GM12878 (cell line): ENCODE measurements at regions not wholly inside any gene's neighbourhood (a gene's known extent, or its start where the extent isn't known, plus 50 kb on each side); places are given as distances from the start of the nearest gene placed in this dataset.

Source experiments
- ATAC-seq: fragments of 200-7000 bp; cut with Tn5 transposase; 3 replicates; pipeline ENCODE4 v1.9.1; 2020; ENCODE audit warnings: mild to moderate bottlenecking, moderate library complexity
- BruUV-seq: library from RNA; stranded (reverse); fragments of 400-500 nt; replicated peaks from 2 replicates; lab custom pipeline; 2021; lab: Mats Ljungman, UMichigan
- CTCF ChIA-PET: fragments of 300-600 bp; sonication (Branson Sonifier 250); formaldehyde crosslinking; extraction: SDS; loops from one replicate; lab custom pipeline; 2021; ENCODE audit warnings: inconsistent platforms; lab: Yijun Ruan, JAX
- POLR2A ChIA-PET: fragments of 350-600 bp; formaldehyde crosslinking; extraction: SDS; loops from one replicate; lab custom pipeline; 2021; ENCODE audit warnings: inconsistent platforms; lab: Charles Lee
- RAD21 ChIA-PET: fragments of 300-600 bp; sonication (Branson Sonifier 250); formaldehyde crosslinking; loops from one replicate; lab custom pipeline; 2023; ENCODE audit warnings: antibody characterized with exemption; ENCODE audit not compliant: unreplicated experiment; lab: Charles Lee
- SMC1A ChIA-PET: fragments of 300-600 bp; sonication (Branson Sonifier 250); formaldehyde crosslinking; loops from one replicate; lab custom pipeline; 2023; ENCODE audit not compliant: unreplicated experiment, uncharacterized antibody; lab: Charles Lee
- DNase-seq: peaks from one replicate; pipeline ENCODE4 v3.0.0-alpha.2; 2011; ENCODE audit warnings: low read depth, low spot score
- FAIRE-seq: peaks from 3 replicates; lab custom pipeline; 2011; peaks lifted over from hg19 to GRCh38; lab: Jason Lieb, UNC
- H2AFZ ChIP-seq: 2 replicates; pipeline ENCODE4 v1.6.0; 2011; ENCODE audit warnings: low read depth, low read length, control low read depth; ENCODE audit not compliant: control insufficient read depth
- H3K27ac ChIP-seq: 2 replicates; pipeline ENCODE4 v1.5.1; 2011; ENCODE audit warnings: control low read depth; ENCODE audit not compliant: control insufficient read depth, insufficient read depth
- H3K27me3 ChIP-seq, 2 experiments: replicated peaks in 1 of 2; 2 replicates each; pipeline versions ENCODE4 v1.6.0 to v1.6.1; 2011; ENCODE audit warnings: low read length in 1 of 2; ENCODE audit not compliant: control insufficient read depth in 2 of 2, insufficient read depth in 2 of 2
- H3K36me3 ChIP-seq, 2 experiments: 2 replicates each; pipeline ENCODE4 v1.5.1; 2011; ENCODE audit warnings: low read length in 1 of 2; ENCODE audit not compliant: control insufficient read depth in 2 of 2, insufficient read depth in 2 of 2
- H3K4me1 ChIP-seq: 2 replicates; pipeline ENCODE4 v1.6.1; 2011; ENCODE audit warnings: mild to moderate bottlenecking, low read length, moderate library complexity, mixed read lengths; ENCODE audit not compliant: control insufficient read depth, insufficient read depth
- H3K4me2 ChIP-seq: 2 replicates; pipeline ENCODE4 v1.6.0; 2011; ENCODE audit warnings: control low read depth; ENCODE audit not compliant: control insufficient read depth, insufficient read depth
- H3K4me3 ChIP-seq: fragments of 200-600 bp; sonication (generic); 2 replicates; pipeline ENCODE4 v1.5.1; 2016
- H3K79me2 ChIP-seq: 2 replicates; pipeline ENCODE4 v1.6.0; 2011; ENCODE audit warnings: low read length; ENCODE audit not compliant: control insufficient read depth, insufficient read depth
- H3K9ac ChIP-seq: 2 replicates; pipeline ENCODE4 v1.8.0; 2011; ENCODE audit warnings: low read length, control low read depth, mixed read lengths; ENCODE audit not compliant: control insufficient read depth, insufficient read depth
- H3K9me3 ChIP-seq: replicated peaks from 3 replicates; pipeline ENCODE4 v1.5.1; 2011; ENCODE audit warnings: mild to moderate bottlenecking, low read length; ENCODE audit not compliant: control insufficient read depth, insufficient read depth
- H4K20me1 ChIP-seq: 2 replicates; pipeline ENCODE4 v1.6.0; 2011; ENCODE audit not compliant: control insufficient read depth, insufficient read depth
- CTCF ChIP-seq, 3 experiments: IDR thresholded peaks in 2 of 3; conservative IDR thresholded peaks in 1 of 3; 2 replicates each; pipeline ENCODE4 v1.5.1; 2011; ENCODE audit warnings: low read depth in 3 of 3, low read length in 3 of 3, mild to moderate bottlenecking in 3 of 3, control low read depth in 2 of 3, moderate library complexity in 2 of 3, inconsistent platforms in 1 of 3, mixed read lengths in 1 of 3; ENCODE audit not compliant: control insufficient read depth in 2 of 3, insufficient read depth in 1 of 3; ENCODE audit errors: extremely low read depth in 1 of 3
- CUX1 ChIP-seq: IDR thresholded peaks from 2 replicates; pipeline ENCODE4 v1.6.1; 2012; ENCODE audit warnings: improper control_type of control experiment, low read depth, low read length; ENCODE audit not compliant: insufficient replicate concordance
- ELK1 ChIP-seq: IDR thresholded peaks from 2 replicates; pipeline ENCODE4 v1.6.1; 2012; ENCODE audit warnings: low read depth, low read length, improper control_type of control experiment
- HDAC6 ChIP-seq: fragments of 200-600 bp; sonication (generic); IDR thresholded peaks from one replicate; pipeline ENCODE4 v1.8.0; 2017; ENCODE audit warnings: antibody characterized with exemption; ENCODE audit not compliant: unreplicated experiment
- HSF1 ChIP-seq: fragments of 150-350 bp; IDR thresholded peaks from 2 replicates; pipeline ENCODE4 v1.6.1; 2014; ENCODE audit warnings: mild to moderate bottlenecking, low read depth, low read length
- IRF3 ChIP-seq: fragments of 450-650 bp; IDR thresholded peaks from 2 replicates; pipeline ENCODE4 v1.6.1; 2014; ENCODE audit warnings: mild to moderate bottlenecking
- JUNB ChIP-seq: IDR thresholded peaks from 2 replicates; pipeline ENCODE4 v1.6.1; 2016; ENCODE audit warnings: antibody characterized with exemption, mild to moderate bottlenecking
- LARP7 ChIP-seq: fragments of 450-650 bp; IDR thresholded peaks from 2 replicates; pipeline ENCODE4 v1.6.1; 2017; ENCODE audit warnings: mild to moderate bottlenecking
- MTA3 ChIP-seq: IDR thresholded peaks from 2 replicates; pipeline ENCODE4 v1.6.1; 2012; ENCODE audit warnings: low read length, inconsistent platforms, borderline replicate concordance
- PAX5 ChIP-seq: IDR thresholded peaks from 2 replicates; pipeline ENCODE4 v1.6.1; 2011; ENCODE audit warnings: low read depth, low read length, borderline replicate concordance
- POU2F2 ChIP-seq: IDR thresholded peaks from 3 replicates; pipeline ENCODE4 v1.6.1; 2011; ENCODE audit warnings: low read depth, mild to moderate bottlenecking, low read length, borderline replicate concordance
- TAF1 ChIP-seq: IDR thresholded peaks from 2 replicates; pipeline ENCODE4 v1.6.1; 2011; ENCODE audit warnings: mild to moderate bottlenecking, low read depth, low read length, borderline replicate concordance
- ZSCAN29 ChIP-seq: fragments of 450-650 bp; IDR thresholded peaks from 2 replicates; pipeline ENCODE4 v1.6.1; 2017; ENCODE audit warnings: mild to moderate bottlenecking, moderate library complexity
- WGBS: methylation state at CpG from one replicate; pipeline ENCODE4 v1.1.6; 2016; ENCODE audit warnings: low lambda C conversion rate; ENCODE audit not compliant: insufficient replicate concordance, insufficient coverage; ENCODE audit errors: missing lambda C conversion rate; 5-methylcytosine and 5-hydroxymethylcytosine counted together
- in situ Hi-C: fragments of 300-500 bp; cut with MboI; formaldehyde crosslinking; loops from 9 replicates; pipeline ENCODE4 v1.14.3; 2018; ENCODE audit warnings: mixed read lengths
- intact Hi-C: fragments of 100-400 bp; cut with micrococcal nuclease; formaldehyde crosslinking; loops from one replicate; pipeline ENCODE4 v1.14.2; 2022; ENCODE audit not compliant: unreplicated experiment

- DNase-seq (no peak), FAIRE-seq (no peak), ATAC-seq (no peak)
- Histone ChIP-seq H3K36me3 (no peaks in the 10 kb centered on the region), H2AFZ (no peak overlapping the region), H3K4me2 (no peak overlapping the region), H3K27ac (no peak overlapping the region), H3K9me3 (no peaks in the 10 kb centered on the region), H3K4me1 (no peaks in the 10 kb centered on the region), H4K20me1 (no peaks in the 10 kb centered on the region), H3K9ac (no peak overlapping the region), H3K4me3 (no peak overlapping the region), H3K79me2 (no peaks in the 10 kb centered on the region), H3K27me3 (no peaks in the 10 kb centered on the region)
- SMC1A ChIA-PET, result no interaction called here
- RAD21 ChIA-PET, result no interaction called here
- CTCF ChIA-PET, result no interaction called here
- intact Hi-C loops, result no loop called here
- 6% methylated on average over 7 of the region's 7 CpGs for WGBS
- in situ Hi-C loops, result no loop called here
- no TSS peak for BruUV-seq
- POLR2A ChIA-PET, result no interaction called here
- no peak for TF ChIP-seq CUX1
- TF ChIP-seq MTA3, result no peak
- TF ChIP-seq HSF1, result no peak
- TF ChIP-seq PAX5, result no peak
- TF ChIP-seq ELK1, result no peak
- TF ChIP-seq HDAC6, result no peak
- no peak for TF ChIP-seq TAF1
- TF ChIP-seq CTCF (IDR thresholded peaks at IDR 0.05 in 2 of 3, conservative IDR thresholded peaks at IDR 0.05 in 1 of 3; ENCODE audit: control insufficient read depth in 2 of 3, extremely low read depth in 1 of 3, insufficient read depth in 1 of 3, low read depth in 3 of 3, low read length in 3 of 3), result no peak
- TF ChIP-seq JUNB, result no peak
- no peak for TF ChIP-seq IRF3
- no peak for TF ChIP-seq ZSCAN29
- no peak for TF ChIP-seq LARP7
- no peak for TF ChIP-seq POU2F2
These were observed 111.1 kb upstream of the MYCN start for GRCh38 chr2:15829091-15829801.
